GM11168 (cell line): ENCODE measurements at regions not wholly inside any gene's neighbourhood (a gene's known extent, or its start where the extent isn't known, plus 50 kb on each side); places are given as distances from the start of the nearest gene placed in this dataset.

Experiments used
- in situ Hi-C: fragments of 300-500 bp; cut with MboI; formaldehyde crosslinking; loops from one replicate; pipeline ENCODE4 v1.12.0; 2022; ENCODE audit warnings: low sequenced_read_pairs; ENCODE audit not compliant: unreplicated experiment

GRCh38 chr2:225340923-225341322, 58.6 kb upstream of the NYAP2 start:
- in situ Hi-C loops, result no loop called here

GRCh38 chr2:225337183-225337582, 62.3 kb upstream of the NYAP2 start:
- in situ Hi-C loops, result no loop called here

GRCh38 chr2:225334514-225334913, 65.0 kb upstream of the NYAP2 start:
- in situ Hi-C loops, result no loop called here

- in situ Hi-C loops, result no loop called here
Observed at GRCh38 chr2:225328192-225328591, 71.3 kb upstream of the NYAP2 start.

- in situ Hi-C loops, result no loop called here
Observed at GRCh38 chr2:225326969-225327368, 72.5 kb upstream of the NYAP2 start.

GRCh38 chr2:225319872-225320271, 79.6 kb upstream of the NYAP2 start:
- in situ Hi-C loops, result no loop called here

GRCh38 chr2:225318440-225318839, 81.1 kb upstream of the NYAP2 start:
- in situ Hi-C loops, result no loop called here

- in situ Hi-C loops, result no loop called here
Observed at GRCh38 chr2:225317186-225317585, 82.3 kb upstream of the NYAP2 start.

GRCh38 chr2:225310745-225311144, 88.8 kb upstream of the NYAP2 start:
- in situ Hi-C loops, result no loop called here

GRCh38 chr2:225309516-225309915, 90.0 kb upstream of the NYAP2 start:
- in situ Hi-C loops, result no loop called here

- in situ Hi-C loops, result loop anchor here (25.0 kb wide), 1 partner anchor 365 kb away; no protein-coding TSS in a partner anchor
Observed at GRCh38 chr2:225296951-225297350, 102.6 kb upstream of the NYAP2 start.

GRCh38 chr2:225295102-225295501, 104.4 kb upstream of the NYAP2 start:
- in situ Hi-C loops, result loop anchor here (25.0 kb wide), 1 partner anchor 367 kb away; no protein-coding TSS in a partner anchor

- in situ Hi-C loops, result loop anchor here (25.0 kb wide), 1 partner anchor 369 kb away; no protein-coding TSS in a partner anchor
Observed at GRCh38 chr2:225293638-225294037, 105.9 kb upstream of the NYAP2 start.

GRCh38 chr2:225290757-225291400, 108.6 kb upstream of the NYAP2 start:
- in situ Hi-C loops, result loop anchor here (25.0 kb wide), 1 partner anchor 371 kb away; no protein-coding TSS in a partner anchor

GRCh38 chr2:225289659-225290058, 109.9 kb upstream of the NYAP2 start:
- in situ Hi-C loops, result loop anchor here (25.0 kb wide), 1 partner anchor 373 kb away; no protein-coding TSS in a partner anchor

GRCh38 chr2:225288986-225289385, 110.5 kb upstream of the NYAP2 start:
- in situ Hi-C loops, result loop anchor here (25.0 kb wide), 1 partner anchor 373 kb away; no protein-coding TSS in a partner anchor

- in situ Hi-C loops, result loop anchor here (25.0 kb wide), 1 partner anchor 379 kb away; no protein-coding TSS in a partner anchor
Observed at GRCh38 chr2:225282858-225283710, 116.4 kb upstream of the NYAP2 start.

GRCh38 chr2:225276207-225276606, 123.3 kb upstream of the NYAP2 start:
- in situ Hi-C loops, result loop anchor here (25.0 kb wide), 1 partner anchor 386 kb away; no protein-coding TSS in a partner anchor

- in situ Hi-C loops, result loop anchor here (25.0 kb wide), 1 partner anchor 387 kb away; no protein-coding TSS in a partner anchor
Observed at GRCh38 chr2:225275443-225275842, 124.1 kb upstream of the NYAP2 start.

- in situ Hi-C loops, result loop anchor here (25.0 kb wide), 1 partner anchor 388 kb away; no protein-coding TSS in a partner anchor
Observed at GRCh38 chr2:225274751-225275150, 124.8 kb upstream of the NYAP2 start.

- in situ Hi-C loops, result no loop called here
Observed at GRCh38 chr2:225272173-225272572, 127.3 kb upstream of the NYAP2 start.
